PC-3 (cell line): ENCODE measurements at regions not wholly inside any gene's neighbourhood (a gene's known extent, or its start where the extent isn't known, plus 50 kb on each side); places are given as distances from the start of the nearest gene placed in this dataset.

Experiments
- ATAC-seq: fragments of 200-7000 bp; cut with Tn5 transposase; 2 replicates; pipeline ENCODE4 v1.9.1; 2020; ENCODE audit warnings: mild to moderate bottlenecking, moderate library complexity
- BruUV-seq: library from RNA; stranded (reverse); fragments of 400-500 nt; replicated peaks from 2 replicates; lab custom pipeline; 2021; lab: Mats Ljungman, UMichigan
- CTCF ChIA-PET: fragments of 300-600 bp; sonication (Branson Sonifier 250); formaldehyde crosslinking; loops from one replicate; lab custom pipeline; 2022; ENCODE audit warnings: antibody characterized with exemption; lab: Charles Lee
- POLR2A ChIA-PET: fragments of 300-600 bp; sonication (Branson Sonifier 250); formaldehyde crosslinking; loops from one replicate; lab custom pipeline; 2022; ENCODE audit warnings: antibody characterized with exemption; ENCODE audit not compliant: unreplicated experiment; lab: Charles Lee
- DNase-seq: peaks from one replicate; pipeline ENCODE4 v3.0.0-alpha.2; 2015
- H2AFZ ChIP-seq: fragments of 300-600 bp; sonication (generic); 2 replicates; pipeline ENCODE4 v1.6.0; 2016; ENCODE audit warnings: antibody characterized with exemption, low read length
- H3F3A ChIP-seq: fragments of 300-600 bp; sonication (generic); one replicate; pipeline ENCODE4 v1.6.0; 2017; ENCODE audit warnings: antibody characterized with exemption, low read length, control low read depth, mild to moderate bottlenecking; ENCODE audit not compliant: unreplicated experiment
- H3K27ac ChIP-seq: fragments of 300-600 bp; sonication (generic); 2 replicates; pipeline ENCODE4 v1.5.1; 2016; ENCODE audit warnings: mild to moderate bottlenecking, low read length
- H3K27me3 ChIP-seq: fragments of 300-600 bp; sonication (generic); 2 replicates; pipeline ENCODE4 v1.6.1; 2016; ENCODE audit warnings: low read length, mixed read lengths
- H3K36me3 ChIP-seq: fragments of 300-600 bp; sonication (generic); 2 replicates; pipeline ENCODE4 v1.6.1; 2016; ENCODE audit warnings: low read depth, mixed run types, low read length, mixed read lengths
- H3K4me1 ChIP-seq: fragments of 300-600 bp; sonication (generic); 2 replicates; pipeline ENCODE4 v1.5.1; 2016; ENCODE audit warnings: low read length; ENCODE audit not compliant: insufficient read depth
- H3K4me2 ChIP-seq: fragments of 300-600 bp; sonication (generic); 2 replicates; pipeline ENCODE4 v1.6.0; 2016; ENCODE audit warnings: low read length
- H3K4me3 ChIP-seq: fragments of 300-600 bp; sonication (generic); 2 replicates; pipeline ENCODE4 v1.5.1; 2016; ENCODE audit warnings: mild to moderate bottlenecking, low read length, mixed read lengths
- H3K79me2 ChIP-seq: fragments of 300-600 bp; sonication (generic); 2 replicates; pipeline ENCODE4 v1.6.1; 2017; ENCODE audit warnings: low read length, mixed read lengths
- H3K9ac ChIP-seq: fragments of 300-600 bp; sonication (generic); 2 replicates; pipeline ENCODE4 v1.6.0; 2016; ENCODE audit warnings: mild to moderate bottlenecking, low read length
- H3K9me2 ChIP-seq: fragments of 300-600 bp; sonication (generic); replicated peaks from 2 replicates; pipeline ENCODE4 v1.6.1; 2016; ENCODE audit warnings: mixed run types, low read length, mixed read lengths
- H3K9me3 ChIP-seq: fragments of 300-600 bp; sonication (generic); 2 replicates; pipeline ENCODE4 v1.6.1; 2016; ENCODE audit warnings: low read length, mixed read lengths
- H4K20me1 ChIP-seq: fragments of 300-600 bp; sonication (generic); 2 replicates; pipeline ENCODE4 v1.6.1; 2016; ENCODE audit warnings: low read length, mixed read lengths
- EZH2 ChIP-seq: fragments of 300-600 bp; sonication (generic); IDR thresholded peaks from one replicate; pipeline ENCODE4 v1.6.1; 2017; ENCODE audit warnings: antibody characterized with exemption, mild to moderate bottlenecking, low read length; ENCODE audit not compliant: unreplicated experiment
- EZH2phosphoT487 ChIP-seq: fragments of 300-600 bp; sonication (generic); IDR thresholded peaks from 2 replicates; pipeline ENCODE4 v1.6.1; 2018; ENCODE audit warnings: mild to moderate bottlenecking, antibody characterized with exemption, low read length, borderline replicate concordance
- intact Hi-C: fragments of 100-400 bp; cut with micrococcal nuclease; formaldehyde crosslinking; loops from 2 replicates; pipeline ENCODE4 v1.9.0; 2023
- TF ChIP-seq, protein P1 (sequence below): fragments of 300-600 bp; sonication (generic); conservative IDR thresholded peaks from 2 replicates; pipeline ENCODE4 v1.5.1; 2017; ENCODE audit warnings: antibody characterized with exemption, low read depth, mild to moderate bottlenecking, low read length

DNA sequence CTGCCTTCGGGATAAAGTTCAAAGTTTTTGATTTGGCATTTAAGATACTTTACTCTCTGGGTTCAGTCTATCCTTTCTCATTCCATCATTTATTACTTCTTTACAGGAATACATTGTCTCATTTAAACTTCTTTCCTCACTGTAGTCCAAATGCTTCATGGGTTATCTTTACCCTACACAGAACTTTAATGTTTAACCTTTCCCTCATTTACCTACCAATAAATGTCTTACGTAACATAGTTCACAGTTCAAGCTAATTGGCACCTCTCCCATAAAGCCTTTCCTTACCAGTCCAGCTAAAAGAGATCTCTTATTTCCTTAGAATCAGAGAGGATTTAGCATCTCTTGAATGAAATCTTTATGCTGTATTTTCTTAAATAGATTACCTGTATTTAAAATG lies 476.3 kb upstream of the SEL1L start:
- H3F3A ChIP-seq = no peaks in the 10 kb centered on the region
- ChIA-PET CTCF (no interaction called here), POLR2A (no interaction called here)
- no TSS peak for BruUV-seq
- H3K27ac ChIP-seq = no peak overlapping the region
- no peaks in the 10 kb centered on the region for H3K27me3 ChIP-seq
- H3K79me2 ChIP-seq = no peaks in the 10 kb centered on the region
- no peak overlapping the region for H3K4me3 ChIP-seq
- intact Hi-C loops = no loop called here
- no peak for TF ChIP-seq EZH2phosphoT487
- TF ChIP-seq, protein P1, sequence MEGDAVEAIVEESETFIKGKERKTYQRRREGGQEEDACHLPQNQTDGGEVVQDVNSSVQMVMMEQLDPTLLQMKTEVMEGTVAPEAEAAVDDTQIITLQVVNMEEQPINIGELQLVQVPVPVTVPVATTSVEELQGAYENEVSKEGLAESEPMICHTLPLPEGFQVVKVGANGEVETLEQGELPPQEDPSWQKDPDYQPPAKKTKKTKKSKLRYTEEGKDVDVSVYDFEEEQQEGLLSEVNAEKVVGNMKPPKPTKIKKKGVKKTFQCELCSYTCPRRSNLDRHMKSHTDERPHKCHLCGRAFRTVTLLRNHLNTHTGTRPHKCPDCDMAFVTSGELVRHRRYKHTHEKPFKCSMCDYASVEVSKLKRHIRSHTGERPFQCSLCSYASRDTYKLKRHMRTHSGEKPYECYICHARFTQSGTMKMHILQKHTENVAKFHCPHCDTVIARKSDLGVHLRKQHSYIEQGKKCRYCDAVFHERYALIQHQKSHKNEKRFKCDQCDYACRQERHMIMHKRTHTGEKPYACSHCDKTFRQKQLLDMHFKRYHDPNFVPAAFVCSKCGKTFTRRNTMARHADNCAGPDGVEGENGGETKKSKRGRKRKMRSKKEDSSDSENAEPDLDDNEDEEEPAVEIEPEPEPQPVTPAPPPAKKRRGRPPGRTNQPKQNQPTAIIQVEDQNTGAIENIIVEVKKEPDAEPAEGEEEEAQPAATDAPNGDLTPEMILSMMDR = no peak
- TF ChIP-seq EZH2 = no peak
- H2AFZ ChIP-seq = no peak overlapping the region
- H3K9ac ChIP-seq = no peak overlapping the region
- H3K9me2 ChIP-seq = no peaks in the 10 kb centered on the region
- ATAC-seq (no peak), DNase-seq (no peak)
- no peaks in the 10 kb centered on the region for H3K4me1 ChIP-seq
- peaks cover 27% of the 10 kb centered on the region; the same call in 1 of the 2 replicates for H3K9me3 ChIP-seq
- H4K20me1 ChIP-seq = no peaks in the 10 kb centered on the region
- H3K36me3 ChIP-seq = no peaks in the 10 kb centered on the region
- no peak overlapping the region for H3K4me2 ChIP-seq

DNA sequence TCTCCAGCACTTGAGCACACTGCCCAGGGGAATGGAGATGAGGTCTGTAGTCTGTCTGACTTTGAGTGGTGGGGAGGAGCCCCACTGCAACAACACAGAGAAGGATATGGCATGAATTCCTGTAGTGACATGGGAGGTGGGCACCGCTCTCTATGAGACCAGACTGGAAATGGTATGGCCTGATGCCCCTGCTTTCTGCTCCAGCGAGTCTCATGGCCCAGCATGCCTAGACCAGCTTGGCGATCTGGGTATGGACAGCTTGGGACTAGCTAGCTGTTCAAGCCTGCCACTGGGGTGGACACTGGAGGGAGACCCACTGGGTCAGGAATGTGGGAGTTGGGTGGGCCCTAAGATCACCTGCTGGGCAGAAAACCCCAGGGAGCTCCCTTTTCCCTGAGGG lies 477.8 kb upstream of the SEL1L start:
- TF ChIP-seq EZH2 = no peak
- TF ChIP-seq EZH2phosphoT487 = no peak
- TF ChIP-seq, protein P1 = no peak
- Histone ChIP-seq H3K36me3 (no peaks in the 10 kb centered on the region), H3K4me1 (no peaks in the 10 kb centered on the region), H4K20me1 (no peaks in the 10 kb centered on the region), H3K27me3 (no peaks in the 10 kb centered on the region), H3K9ac (no peak overlapping the region), H3F3A (no peaks in the 10 kb centered on the region), H3K9me3 (peaks cover 27% of the 10 kb centered on the region; the same call in 1 of the 2 replicates), H3K9me2 (no peaks in the 10 kb centered on the region), H3K79me2 (no peaks in the 10 kb centered on the region), H3K27ac (no peak overlapping the region), H2AFZ (no peak overlapping the region), H3K4me2 (no peak overlapping the region), H3K4me3 (no peak overlapping the region)
- no peak for ATAC-seq
- CTCF ChIA-PET = no interaction called here
- intact Hi-C loops = no loop called here
- no peak for DNase-seq
- POLR2A ChIA-PET = no interaction called here
- BruUV-seq = no TSS peak

DNA sequence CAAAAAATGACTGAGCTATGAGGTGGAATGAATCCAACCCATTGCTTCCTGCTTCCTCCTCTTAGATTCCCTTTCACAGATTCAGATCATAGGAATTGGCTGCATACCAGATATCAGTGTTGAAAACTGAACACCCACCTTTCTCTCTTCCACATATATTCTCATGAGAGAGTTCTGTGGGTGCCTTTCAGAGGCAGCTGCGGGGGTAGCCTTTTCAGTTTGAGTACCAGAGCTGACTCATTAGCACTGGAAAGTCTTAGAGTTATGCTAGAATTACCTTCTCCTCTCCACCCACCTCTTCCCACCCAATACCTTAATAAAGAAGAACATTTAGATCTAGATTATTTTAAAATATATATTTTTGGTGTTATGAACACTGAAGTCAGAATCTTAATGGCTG lies 495.4 kb upstream of the SEL1L start:
- Histone ChIP-seq H3F3A (no peaks in the 10 kb centered on the region), H4K20me1 (no peaks in the 10 kb centered on the region), H3K27ac (no peak overlapping the region), H3K79me2 (no peaks in the 10 kb centered on the region), H3K4me3 (no peak overlapping the region), H3K9me3 (no peaks in the 10 kb centered on the region), H3K27me3 (no peaks in the 10 kb centered on the region), H3K9ac (no peak overlapping the region), H3K4me2 (no peak overlapping the region), H3K4me1 (no peaks in the 10 kb centered on the region), H2AFZ (no peak overlapping the region), H3K36me3 (no peaks in the 10 kb centered on the region), H3K9me2 (no peaks in the 10 kb centered on the region)
- CTCF ChIA-PET = no interaction called here
- DNase-seq (no peak), ATAC-seq (no peak)
- intact Hi-C loops = no loop called here
- BruUV-seq = no TSS peak
- no peak for TF ChIP-seq EZH2phosphoT487
- TF ChIP-seq EZH2 = no peak
- TF ChIP-seq, protein P1 = no peak
- POLR2A ChIA-PET = no interaction called here
